ENCODE measurements at regions not wholly inside any gene's neighbourhood (a gene's known extent, or its start where the extent isn't known, plus 50 kb on each side); places are given as distances from the start of the nearest gene placed in this dataset.

DNA sequence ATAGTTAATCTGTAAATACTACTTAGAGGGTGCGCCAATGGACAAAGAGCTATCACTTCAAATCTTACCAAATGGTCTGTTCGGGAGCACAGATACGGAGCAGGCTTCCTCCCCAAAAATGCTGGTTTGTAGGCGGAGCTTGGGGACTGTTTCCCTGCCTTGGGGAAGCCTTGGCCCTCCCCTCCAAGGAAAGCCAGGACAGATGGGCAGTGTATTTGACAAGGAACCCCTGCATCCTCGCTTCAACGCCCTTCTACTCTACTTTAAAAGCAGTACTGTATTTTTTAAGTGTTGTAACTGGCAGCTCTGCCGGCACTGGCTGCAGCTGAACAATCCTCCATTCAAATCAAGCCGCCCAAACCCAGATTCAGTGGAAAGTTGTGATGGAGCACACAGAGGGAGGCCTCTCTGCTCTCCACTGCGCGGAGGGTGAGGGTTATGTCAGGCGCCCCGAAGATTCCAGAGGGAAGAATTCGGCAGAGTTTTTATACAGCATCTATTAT, 83.1 kb upstream of the FNDC3B start:
- no peak for DNase-seq (ENCODE audit: low read depth)
- TF ChIP-seq, protein P1, sequence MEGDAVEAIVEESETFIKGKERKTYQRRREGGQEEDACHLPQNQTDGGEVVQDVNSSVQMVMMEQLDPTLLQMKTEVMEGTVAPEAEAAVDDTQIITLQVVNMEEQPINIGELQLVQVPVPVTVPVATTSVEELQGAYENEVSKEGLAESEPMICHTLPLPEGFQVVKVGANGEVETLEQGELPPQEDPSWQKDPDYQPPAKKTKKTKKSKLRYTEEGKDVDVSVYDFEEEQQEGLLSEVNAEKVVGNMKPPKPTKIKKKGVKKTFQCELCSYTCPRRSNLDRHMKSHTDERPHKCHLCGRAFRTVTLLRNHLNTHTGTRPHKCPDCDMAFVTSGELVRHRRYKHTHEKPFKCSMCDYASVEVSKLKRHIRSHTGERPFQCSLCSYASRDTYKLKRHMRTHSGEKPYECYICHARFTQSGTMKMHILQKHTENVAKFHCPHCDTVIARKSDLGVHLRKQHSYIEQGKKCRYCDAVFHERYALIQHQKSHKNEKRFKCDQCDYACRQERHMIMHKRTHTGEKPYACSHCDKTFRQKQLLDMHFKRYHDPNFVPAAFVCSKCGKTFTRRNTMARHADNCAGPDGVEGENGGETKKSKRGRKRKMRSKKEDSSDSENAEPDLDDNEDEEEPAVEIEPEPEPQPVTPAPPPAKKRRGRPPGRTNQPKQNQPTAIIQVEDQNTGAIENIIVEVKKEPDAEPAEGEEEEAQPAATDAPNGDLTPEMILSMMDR (IDR thresholded peaks at IDR 0.05; ENCODE audit: insufficient read depth, low read depth, low read length, missing control alignments) = no peak
- H3K4me3 ChIP-seq (ENCODE audit: low read length) = no peak overlapping the region

DNA sequence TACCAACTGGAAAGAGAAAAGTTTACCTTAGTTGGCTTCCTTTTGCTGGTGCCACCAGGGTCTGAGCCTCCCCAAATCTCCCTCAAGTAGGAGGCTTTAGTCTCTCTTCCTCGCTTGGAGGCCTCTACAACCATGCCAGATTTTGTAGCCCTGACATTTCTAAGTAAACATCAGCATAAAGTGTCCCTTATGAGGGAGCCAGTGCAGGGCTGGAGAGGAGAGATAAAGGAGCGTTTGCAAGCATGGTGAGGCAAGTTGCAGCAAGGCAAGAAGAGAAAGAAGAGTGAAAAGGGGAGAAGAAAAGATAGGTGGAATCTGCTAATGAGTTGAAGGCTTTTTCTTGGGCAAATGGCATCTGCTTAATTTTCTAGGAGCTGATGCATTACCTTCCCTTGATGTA, 82.7 kb upstream of the FNDC3B start:
- no peak overlapping the region for H3K4me3 ChIP-seq (ENCODE audit: low read length)
- no peak for DNase-seq (ENCODE audit: low read depth)
- TF ChIP-seq, protein P1 (IDR thresholded peaks at IDR 0.05; ENCODE audit: insufficient read depth, low read depth, low read length, missing control alignments) = no peak

DNA sequence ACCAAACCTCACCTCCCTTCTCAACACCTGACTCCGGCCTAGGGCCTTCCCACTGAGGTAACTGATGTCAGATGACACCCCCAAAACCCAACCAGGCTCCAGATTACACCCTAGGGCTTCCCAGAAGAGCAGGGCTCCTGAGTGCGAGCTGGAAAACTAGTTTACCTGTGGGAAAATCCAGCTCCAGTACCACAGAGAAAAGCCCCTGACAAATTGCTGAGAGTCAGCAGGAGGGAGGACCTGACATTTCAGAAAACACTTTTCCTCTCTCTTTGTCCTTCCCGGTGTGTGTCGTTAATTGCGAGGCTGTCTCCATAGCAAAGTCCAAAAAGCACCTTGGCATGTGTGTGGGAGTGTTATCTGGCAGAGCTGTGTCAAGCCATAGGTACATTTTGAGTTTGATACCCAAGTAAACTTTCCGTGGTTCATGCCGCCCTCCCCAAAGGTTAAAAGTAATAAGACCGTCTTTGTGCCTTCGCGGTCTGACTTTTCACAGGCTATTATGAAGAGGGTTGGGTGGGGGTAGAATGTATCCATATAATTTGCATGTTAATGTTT, 79.8 kb upstream of the FNDC3B start:
- no peak overlapping the region for H3K4me3 ChIP-seq (ENCODE audit: low read length)
- no peak for DNase-seq (ENCODE audit: low read depth)
- TF ChIP-seq, protein P1 (IDR thresholded peaks at IDR 0.05; ENCODE audit: insufficient read depth, low read depth, low read length, missing control alignments) = no peak

DNA sequence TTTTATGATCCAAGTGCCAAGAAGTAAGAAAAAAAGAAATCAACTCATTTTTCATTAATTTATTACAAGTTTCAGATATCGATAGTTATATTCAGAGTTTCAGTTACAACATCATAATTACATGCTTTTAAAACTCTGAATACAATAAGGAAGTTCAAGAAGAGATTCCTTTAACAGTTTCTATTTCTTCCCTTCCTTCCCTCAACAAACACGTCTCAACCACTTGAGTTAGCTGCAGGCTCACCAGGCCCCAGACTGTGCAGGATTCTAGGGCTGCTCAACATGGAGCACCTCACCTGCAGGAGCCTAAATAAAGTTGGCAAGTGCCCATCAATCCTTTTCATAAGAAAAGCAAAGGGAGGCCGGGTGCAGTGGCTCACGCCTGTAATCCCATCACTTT, 79.2 kb upstream of the FNDC3B start:
- H3K4me3 ChIP-seq (ENCODE audit: low read length) = no peak overlapping the region
- TF ChIP-seq, protein P1 (IDR thresholded peaks at IDR 0.05; ENCODE audit: insufficient read depth, low read depth, low read length, missing control alignments) = no peak
- no peak for DNase-seq (ENCODE audit: low read depth)

DNA sequence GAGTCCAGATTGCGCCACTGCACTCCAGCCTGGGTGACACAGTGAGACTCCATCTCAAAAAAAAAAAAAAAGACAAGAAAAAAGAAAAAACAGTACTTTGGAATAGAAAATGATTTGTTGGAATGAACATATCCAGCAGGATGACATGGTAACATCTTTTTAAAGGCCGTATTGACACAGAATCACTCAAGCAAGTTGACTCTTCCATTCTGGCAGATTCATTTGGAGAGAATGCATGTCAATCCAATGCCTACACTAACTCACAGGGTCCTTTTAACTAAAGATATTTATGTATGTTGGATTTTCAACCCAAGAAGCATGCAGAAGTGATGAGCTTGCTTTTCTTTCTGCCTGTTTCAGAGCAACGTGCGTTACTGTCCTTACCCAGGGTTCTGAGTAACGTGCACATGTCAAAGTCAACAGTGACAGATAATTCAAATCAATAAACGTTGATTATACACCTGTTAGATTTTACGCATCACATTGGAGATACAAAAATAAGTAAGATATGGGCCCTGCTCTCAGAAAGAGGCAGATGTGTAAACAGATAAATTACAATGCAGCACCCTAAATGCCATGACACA, 77.1 kb upstream of the FNDC3B start:
- H3K4me3 ChIP-seq (ENCODE audit: low read length) = no peak overlapping the region
- DNase-seq (ENCODE audit: low read depth) = no peak
- TF ChIP-seq, protein P1 (IDR thresholded peaks at IDR 0.05; ENCODE audit: insufficient read depth, low read depth, low read length, missing control alignments) = no peak

DNA sequence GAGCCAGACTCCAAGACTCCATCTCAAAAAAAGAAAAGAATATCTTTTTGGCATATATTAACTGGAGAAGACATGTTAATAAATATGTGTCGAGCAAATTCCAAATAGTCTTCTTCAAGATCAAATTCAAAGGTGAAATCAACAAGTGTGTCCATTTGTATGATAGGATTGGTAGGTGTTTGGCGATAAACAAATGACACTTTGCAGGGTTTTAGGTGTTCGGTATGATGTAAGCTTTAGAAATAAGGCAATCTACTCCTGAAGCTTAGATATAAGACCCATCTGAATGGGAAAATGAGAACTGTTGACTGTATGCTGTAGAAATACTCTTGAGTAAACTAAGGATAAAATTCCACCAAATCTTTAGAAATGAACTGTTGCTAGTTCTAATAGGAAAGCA, 75.8 kb upstream of the FNDC3B start:
- no peak overlapping the region for H3K4me3 ChIP-seq (ENCODE audit: low read length)
- TF ChIP-seq, protein P1 (IDR thresholded peaks at IDR 0.05; ENCODE audit: insufficient read depth, low read depth, low read length, missing control alignments) = no peak
- DNase-seq (ENCODE audit: low read depth) = no peak

Data from epithelial cell of esophagus (primary cell).